Retina (tissue), 1 donor: ENCODE measurements at regions not wholly inside any gene's neighbourhood (a gene's known extent, or its start where the extent isn't known, plus 50 kb on each side); places are given as distances from the start of the nearest gene placed in this dataset.

Source experiments
- DNase-seq: peaks from one replicate; pipeline ENCODE4 v3.0.0-alpha.2; 2016

- DNase-seq = no peak
Observed at GRCh38 chr3:14338898-14339458, 63.4 kb upstream of the SLC6A6 start.

- no peak for DNase-seq
Observed at GRCh38 chr3:14340960-14341708, 61.3 kb upstream of the SLC6A6 start.

- no peak for DNase-seq
Observed at GRCh38 chr3:14343338-14344112, 58.9 kb upstream of the SLC6A6 start.

GRCh38 chr3:14344351-14344750, 58.1 kb upstream of the SLC6A6 start:
- DNase-seq = no peak

GRCh38 chr3:14345496-14346150, 56.8 kb upstream of the SLC6A6 start:
- peak; percentile 39 for DNase-seq

- no peak for DNase-seq
Observed at GRCh38 chr3:14346191-14346590, 56.2 kb upstream of the SLC6A6 start.

GRCh38 chr3:14346642-14347041, 55.8 kb upstream of the SLC6A6 start:
- no peak for DNase-seq

GRCh38 chr3:14347110-14347509, 55.3 kb upstream of the SLC6A6 start:
- DNase-seq = no peak

- DNase-seq = no peak
Observed at GRCh38 chr3:14351617-14352001, 50.8 kb upstream of the SLC6A6 start.

- DNase-seq = no peak
Observed at GRCh38 chr3:14352002-14352627, 50.3 kb upstream of the SLC6A6 start.
